Fibroblast of pulmonary artery (primary cell): ENCODE measurements at regions not wholly inside any gene's neighbourhood (a gene's known extent, or its start where the extent isn't known, plus 50 kb on each side); places are given as distances from the start of the nearest gene placed in this dataset.

Source experiments
- DNase-seq: peaks from one replicate; pipeline ENCODE4 v3.0.0-alpha.2; 2010; ENCODE audit warnings: low read depth
- H3K4me3 ChIP-seq: replicated peaks from 2 replicates; pipeline ENCODE4 v1.5.1; 2011; ENCODE audit warnings: low read depth, mild to moderate bottlenecking, control low read depth, low read length, moderate library complexity
- TF ChIP-seq, protein P1 (sequence below): IDR thresholded peaks from 2 replicates; pipeline ENCODE4 v1.5.1; 2011; ENCODE audit warnings: mild to moderate bottlenecking, control low read depth, low read length, inconsistent platforms; ENCODE audit errors: missing control alignments

DNA sequence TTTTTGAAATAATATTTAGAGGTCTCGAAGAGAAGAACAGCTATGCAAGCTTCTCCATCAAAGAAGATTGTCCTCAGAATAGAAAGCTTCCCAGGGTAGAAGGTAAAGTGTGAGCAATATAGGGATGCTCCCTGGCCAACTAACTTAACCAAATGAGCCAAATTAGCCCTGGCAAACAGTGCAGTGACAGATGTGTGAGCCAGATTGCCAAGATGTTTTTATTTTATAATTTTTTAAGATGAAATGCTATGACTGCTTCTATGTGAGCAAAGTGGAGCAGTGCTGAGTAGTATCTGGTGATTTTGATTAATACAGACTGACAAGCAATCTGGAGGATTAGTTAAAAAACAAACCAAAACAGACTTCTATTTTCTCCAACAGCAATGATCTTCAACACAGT lies 202.1 kb downstream of the NOVA1 start:
- H3K4me3 ChIP-seq = no peak overlapping the region
- TF ChIP-seq, protein P1, sequence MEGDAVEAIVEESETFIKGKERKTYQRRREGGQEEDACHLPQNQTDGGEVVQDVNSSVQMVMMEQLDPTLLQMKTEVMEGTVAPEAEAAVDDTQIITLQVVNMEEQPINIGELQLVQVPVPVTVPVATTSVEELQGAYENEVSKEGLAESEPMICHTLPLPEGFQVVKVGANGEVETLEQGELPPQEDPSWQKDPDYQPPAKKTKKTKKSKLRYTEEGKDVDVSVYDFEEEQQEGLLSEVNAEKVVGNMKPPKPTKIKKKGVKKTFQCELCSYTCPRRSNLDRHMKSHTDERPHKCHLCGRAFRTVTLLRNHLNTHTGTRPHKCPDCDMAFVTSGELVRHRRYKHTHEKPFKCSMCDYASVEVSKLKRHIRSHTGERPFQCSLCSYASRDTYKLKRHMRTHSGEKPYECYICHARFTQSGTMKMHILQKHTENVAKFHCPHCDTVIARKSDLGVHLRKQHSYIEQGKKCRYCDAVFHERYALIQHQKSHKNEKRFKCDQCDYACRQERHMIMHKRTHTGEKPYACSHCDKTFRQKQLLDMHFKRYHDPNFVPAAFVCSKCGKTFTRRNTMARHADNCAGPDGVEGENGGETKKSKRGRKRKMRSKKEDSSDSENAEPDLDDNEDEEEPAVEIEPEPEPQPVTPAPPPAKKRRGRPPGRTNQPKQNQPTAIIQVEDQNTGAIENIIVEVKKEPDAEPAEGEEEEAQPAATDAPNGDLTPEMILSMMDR = no peak
- DNase-seq = no peak

DNA sequence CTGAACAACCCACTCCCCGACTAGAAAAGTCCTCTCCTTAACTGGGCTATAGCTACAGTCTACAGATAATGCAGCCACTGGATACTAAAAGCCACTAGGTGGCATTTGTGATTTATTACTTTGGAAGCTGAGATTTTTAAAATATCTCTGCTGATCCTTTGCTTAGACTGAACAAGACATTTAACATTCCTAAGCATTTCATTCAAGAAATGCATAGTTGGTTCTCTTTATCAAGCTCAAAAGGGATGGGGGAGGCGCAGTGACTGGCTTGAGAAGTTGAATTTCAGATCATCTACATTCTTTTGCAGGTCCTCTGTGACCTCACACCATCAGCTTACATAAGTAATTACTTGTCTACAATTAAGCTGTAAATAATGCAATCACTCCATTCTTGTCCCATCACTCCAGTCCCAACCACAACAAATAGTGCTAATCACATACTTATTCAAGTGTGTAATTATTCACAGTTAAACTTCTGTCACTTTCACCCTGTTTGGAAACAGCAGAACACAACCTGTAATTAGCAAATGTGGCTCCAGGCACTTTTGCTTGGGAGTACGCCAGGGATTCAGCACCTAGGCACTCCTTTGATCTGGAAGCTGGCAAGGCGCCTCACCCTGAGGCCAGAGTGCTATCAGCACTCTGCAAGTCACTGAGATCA lies 203.6 kb downstream of the NOVA1 start:
- peak; percentile 69 for DNase-seq
- TF ChIP-seq, protein P1 = peak; percentile 60

DNA sequence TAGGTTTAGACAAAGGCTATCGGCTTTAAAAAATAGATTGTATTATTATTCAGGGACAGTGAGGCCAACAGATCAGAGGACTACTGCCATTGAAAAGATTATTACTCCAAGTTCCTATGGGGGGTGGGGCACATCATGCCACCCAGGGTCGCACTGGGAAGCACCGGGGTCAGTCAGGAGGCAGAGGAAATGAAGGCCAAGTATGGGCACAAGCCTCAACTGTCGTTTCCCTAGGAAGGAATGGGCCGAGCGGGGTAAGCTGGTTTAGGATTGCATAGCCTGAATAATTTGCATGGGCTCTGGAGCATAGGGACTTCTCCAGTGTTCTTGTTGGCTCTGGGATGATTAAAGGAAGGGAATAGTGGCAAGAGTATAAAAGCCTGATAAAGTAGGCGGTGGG lies 205.3 kb downstream of the NOVA1 start:
- DNase-seq = no peak
- TF ChIP-seq, protein P1 = no peak
- no peak overlapping the region for H3K4me3 ChIP-seq

More for the DNA sequence above, 203.6 kb downstream of the NOVA1 start:
- no peak overlapping the region for H3K4me3 ChIP-seq

DNA sequence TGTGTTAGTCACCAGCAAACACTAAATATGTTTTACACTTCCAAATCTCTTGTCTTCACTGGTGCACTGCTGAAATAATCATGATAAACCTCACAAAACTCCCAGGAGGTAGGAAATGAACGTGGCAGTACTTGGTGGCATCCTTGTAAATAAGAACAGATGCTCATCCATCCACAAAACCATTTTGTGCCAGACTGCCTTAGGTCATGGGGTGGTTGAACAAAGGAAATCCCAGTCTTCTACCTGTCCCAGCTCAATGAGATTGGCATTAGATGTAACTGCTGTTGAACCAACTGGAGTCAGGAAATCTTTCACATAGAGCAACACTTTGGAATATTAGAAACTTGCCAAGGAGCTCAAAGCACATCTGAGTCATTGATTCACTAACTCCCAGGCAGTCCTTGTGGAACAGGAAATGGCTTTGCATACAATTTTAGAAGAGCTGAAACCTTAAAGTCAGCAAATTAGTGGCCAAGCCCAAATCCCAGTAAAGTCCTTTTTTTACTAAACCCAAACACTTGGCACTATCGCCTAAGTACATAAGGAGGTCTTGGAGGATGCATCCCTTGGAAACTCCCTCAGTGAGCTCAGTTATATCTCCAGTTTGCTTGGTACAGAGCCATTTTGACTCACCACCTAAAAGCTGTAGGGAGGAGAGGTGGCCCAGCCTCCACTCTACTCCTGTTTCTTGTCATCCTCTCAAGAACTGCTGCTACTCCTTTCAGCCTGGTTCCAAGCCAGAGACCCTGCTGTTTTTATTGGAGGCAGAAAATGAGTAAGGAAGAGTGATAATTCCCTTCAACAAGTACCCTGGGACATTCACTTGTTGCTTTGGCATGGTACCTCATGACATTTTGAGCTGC lies 208.0 kb downstream of the NOVA1 start:
- peak; percentile 88 for DNase-seq
- H3K4me3 ChIP-seq = no peak overlapping the region

DNA sequence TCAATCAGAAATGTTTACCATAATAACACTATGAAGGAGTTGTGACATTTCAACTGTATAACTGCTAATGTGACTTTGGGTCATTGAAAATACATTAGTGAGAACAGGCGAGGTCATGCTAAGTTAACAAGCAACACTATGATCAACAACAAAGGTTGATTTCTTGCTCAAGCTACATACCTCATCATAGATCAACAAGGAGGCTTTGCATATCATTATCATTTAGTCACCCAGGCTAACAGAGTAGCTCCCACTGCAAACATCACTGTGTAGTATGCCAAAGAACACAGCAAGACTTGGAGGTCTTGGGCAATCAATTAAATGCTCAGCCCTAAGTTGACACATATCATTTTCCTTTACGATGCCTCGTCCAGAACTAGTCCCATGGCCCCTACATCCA lies 212.5 kb downstream of the NOVA1 start:
- TF ChIP-seq, protein P1 = no peak
- DNase-seq = no peak
- H3K4me3 ChIP-seq = no peak overlapping the region

More for the DNA sequence above, 208.0 kb downstream of the NOVA1 start:
- TF ChIP-seq, protein P1 = no peak

DNA sequence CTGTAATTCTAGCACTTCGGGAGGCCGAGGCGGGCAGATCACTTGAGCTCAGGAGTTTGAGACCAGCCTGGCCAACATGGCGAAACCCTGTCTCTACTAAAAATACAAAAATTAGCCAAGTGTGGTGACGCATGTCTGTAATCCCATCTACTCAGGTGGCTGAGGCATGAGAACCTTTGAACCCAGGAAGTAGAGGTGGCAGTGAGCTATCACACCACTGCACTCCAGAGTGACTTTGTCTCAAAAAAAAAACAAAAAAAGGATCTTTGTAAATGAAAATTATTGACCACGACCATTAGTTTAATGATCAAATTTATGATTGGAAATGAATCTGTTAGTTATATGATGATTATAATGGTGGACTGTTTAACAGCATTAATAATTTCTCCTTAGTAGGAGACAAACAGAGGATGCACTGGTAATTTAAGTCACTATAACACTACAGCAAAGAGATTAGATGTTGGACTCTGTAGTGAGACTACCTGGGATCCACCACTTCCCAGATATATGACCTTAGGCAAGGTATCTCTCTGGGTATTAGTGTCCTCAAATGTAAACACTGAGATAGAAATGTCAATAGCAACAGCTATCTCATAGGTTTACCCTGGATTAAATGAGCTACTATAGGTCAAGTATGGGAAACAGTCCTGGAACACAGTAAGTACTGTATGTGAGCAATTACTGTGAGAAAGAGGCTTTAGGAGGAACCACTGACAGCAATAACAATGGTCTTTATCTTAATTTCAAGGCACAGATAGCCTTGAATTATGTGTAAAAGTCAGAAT lies 214.7 kb downstream of the NOVA1 start:
- TF ChIP-seq, protein P1 = no peak
- no peak overlapping the region for H3K4me3 ChIP-seq
- no peak for DNase-seq
